GM18502 (cell line): ENCODE measurements at regions not wholly inside any gene's neighbourhood (a gene's known extent, or its start where the extent isn't known, plus 50 kb on each side); places are given as distances from the start of the nearest gene placed in this dataset.

Experiments
- ATAC-seq: cut with Tn5 transposase; IDR thresholded peaks from one replicate; pipeline ENCODE4 v1.9.1; 2021; ENCODE audit warnings: mild to moderate bottlenecking; ENCODE audit not compliant: unreplicated experiment, poor library complexity

DNA sequence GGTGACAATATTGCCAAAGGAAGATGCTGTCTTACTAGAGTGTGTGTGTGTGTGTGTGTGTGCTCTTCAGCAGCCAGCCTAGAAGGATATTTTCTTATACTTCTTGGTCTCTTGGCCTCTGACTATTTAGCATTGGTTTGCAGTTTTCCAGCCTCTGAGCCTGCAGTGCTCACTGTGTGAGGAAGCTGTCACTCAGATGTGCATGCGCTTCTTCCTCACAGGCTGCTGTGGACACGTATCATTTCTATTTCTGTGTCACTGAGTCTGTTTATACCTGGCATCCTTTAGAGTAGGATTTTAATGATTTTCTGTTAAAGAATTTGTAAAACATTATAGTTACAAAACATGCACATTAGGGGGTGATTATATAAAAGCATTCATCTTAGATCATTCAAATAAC, 83.3 kb downstream of the ALDH8A1 start:
- no peak for ATAC-seq

DNA sequence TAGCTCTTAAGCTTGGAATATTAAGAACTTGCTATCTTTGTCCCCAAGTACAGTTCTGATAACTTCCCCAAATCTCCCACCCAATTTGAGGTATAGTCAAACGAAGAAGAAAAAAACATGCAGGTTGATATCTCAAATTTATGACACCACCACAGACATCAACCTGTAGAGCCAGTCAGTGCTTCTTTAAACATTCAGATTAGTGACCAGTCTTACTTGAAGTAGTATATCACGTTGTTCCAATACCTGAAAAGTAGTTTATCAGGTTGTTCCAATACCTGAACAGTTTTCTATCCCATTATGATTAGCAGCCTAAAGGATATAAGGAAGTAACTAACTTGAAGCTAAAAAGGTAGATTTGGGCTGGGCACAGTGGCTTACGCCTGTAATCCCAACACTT, 85.3 kb downstream of the ALDH8A1 start:
- ATAC-seq, result no peak

GRCh38 chr6:134863763-134864510, 86.0 kb downstream of the ALDH8A1 start:
- no peak for ATAC-seq

DNA sequence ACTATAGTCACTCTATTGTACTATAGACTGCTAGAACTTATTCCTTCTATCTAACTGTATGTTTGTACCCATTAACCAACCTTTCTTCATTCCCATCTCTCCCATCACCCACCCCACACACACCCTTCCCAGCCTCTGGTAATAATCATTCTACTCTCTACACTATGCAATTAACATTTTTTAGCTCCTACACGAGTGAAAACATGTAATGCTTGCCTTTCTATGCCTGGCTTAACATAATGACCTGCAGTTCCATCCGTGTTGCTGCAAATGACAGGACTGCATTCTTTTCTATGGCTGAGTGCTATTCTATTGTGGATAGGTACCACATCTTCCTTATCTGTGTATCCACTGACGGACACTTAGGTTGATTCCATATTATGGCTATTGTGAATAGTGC, 95.5 kb downstream of the ALDH8A1 start:
- no peak for ATAC-seq

DNA sequence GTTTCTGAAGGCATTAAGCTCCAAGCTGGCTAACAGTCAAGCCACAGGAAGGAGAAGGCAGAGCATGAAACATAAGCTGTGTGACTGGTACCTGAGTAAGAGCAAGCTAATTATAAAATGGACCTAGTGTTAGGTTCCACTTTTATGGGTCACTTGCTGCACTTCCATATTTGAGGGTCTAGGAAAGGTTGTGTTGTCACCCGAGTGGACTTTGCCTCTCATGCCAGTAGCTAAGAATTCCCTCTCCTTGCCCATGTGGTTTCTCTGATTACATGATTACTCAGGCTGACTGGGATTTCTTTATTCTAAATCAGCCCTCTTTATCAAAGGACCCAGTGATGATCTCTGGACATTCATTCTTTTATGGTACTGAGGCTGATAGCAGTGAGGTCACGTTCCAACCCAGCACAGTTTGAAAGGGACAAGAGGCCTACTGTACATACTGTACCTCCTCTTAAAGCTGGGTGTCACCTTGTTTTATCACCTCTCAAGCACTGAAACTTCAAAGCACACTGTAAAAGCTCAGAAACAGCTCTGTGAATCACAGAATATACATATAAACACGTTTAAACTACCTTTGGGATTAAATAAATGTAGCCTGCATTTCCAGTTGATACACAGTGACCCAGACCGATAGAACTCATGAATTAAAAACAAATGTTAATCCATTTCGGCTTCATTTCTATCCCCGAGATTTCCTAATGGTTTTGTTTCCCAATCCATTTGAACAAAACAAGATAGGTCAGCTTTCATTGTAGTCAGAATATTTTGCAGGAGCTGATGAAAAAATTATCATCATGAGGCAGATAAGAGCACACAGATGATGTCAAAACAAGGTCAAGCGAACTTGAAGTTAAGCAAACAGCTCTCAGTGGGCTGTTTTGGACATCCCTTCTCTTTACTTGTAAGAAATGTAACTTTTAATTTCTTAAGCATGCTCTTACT, 96.5 kb downstream of the ALDH8A1 start:
- no peak for ATAC-seq

GRCh38 chr6:134851548-134851947, 98.4 kb downstream of the ALDH8A1 start:
- ATAC-seq, result no peak

DNA sequence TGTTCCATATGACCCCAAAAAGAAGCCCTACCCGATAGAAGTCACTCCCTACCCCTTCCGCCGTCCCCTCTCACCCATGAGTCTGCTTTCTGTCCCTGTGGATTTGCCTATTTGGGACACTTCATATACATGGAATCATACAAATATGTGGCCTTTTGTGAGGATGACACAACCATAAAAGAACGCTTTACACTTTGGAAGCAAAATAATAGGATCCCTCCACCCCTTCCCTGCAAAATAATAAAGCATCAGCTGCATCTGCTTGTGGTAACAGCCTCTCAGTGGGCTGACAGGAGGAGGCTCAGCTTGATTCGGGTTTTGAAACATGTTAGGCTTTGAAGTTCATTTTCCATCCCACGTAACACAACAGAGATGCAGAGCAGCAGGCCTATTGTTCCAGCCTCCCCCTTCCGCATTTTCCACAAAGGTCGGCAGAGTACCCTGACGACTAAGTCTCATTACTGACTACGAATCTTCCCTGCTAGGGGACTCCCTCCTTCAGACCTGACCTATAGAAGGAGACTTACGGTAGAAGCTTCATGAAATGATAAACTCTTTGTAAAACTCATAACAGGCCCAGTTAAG, 99.1 kb downstream of the ALDH8A1 start:
- no peak for ATAC-seq

- ATAC-seq, result no peak
Measured at GRCh38 chr6:134849920-134850447, 99.9 kb downstream of the ALDH8A1 start.

GRCh38 chr6:134848076-134848475, 101.8 kb downstream of the ALDH8A1 start:
- ATAC-seq, result no peak

- ATAC-seq, result no peak
Measured at GRCh38 chr6:134846865-134847264, 103.0 kb downstream of the ALDH8A1 start.

DNA sequence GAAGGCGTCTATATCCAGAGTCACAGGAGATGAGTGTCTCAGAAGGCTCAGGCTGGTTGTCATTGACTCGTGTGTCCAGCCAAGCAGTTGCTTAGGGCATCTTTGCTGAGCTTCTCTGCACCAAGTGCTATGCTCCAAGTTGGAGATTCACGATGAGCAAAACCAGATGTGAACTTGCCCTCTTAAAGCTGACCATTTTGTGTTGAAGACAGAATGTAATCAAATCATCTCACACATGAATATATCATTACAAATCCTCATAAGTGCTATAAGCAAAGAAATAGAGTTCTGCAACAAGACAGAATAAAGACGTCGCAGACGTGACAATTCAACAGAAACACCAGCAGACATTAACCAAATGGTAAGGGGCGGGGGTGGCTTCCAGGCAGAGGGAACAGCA, 103.9 kb downstream of the ALDH8A1 start:
- no peak for ATAC-seq

GRCh38 chr6:134844120-134844519, 105.8 kb downstream of the ALDH8A1 start:
- no peak for ATAC-seq

GRCh38 chr6:134840086-134840867, 109.6 kb downstream of the ALDH8A1 start:
- ATAC-seq, result no peak

- no peak for ATAC-seq
Measured at GRCh38 chr6:134835993-134836392, 113.9 kb downstream of the ALDH8A1 start.

GRCh38 chr6:134830940-134831339, 119.0 kb downstream of the ALDH8A1 start:
- ATAC-seq, result no peak

DNA sequence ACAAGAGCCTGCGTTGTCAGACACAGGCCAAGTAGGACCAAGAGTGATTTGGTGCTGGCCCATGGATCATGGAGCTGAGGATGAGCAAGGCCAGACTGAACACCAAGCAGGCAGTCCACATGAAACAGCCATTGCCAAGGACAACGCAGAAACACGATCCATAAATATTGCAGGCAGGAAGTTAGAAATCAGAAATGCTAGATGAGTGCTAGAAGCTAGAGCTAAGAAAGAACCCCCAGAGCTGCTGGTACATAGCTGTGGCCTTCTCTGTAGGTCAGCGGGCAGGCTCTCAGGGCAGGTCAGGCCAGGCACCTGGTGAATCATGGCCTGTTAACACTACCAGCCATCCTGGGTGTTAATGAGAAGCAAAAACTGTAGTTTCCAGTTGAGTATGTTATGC, 119.7 kb downstream of the ALDH8A1 start:
- ATAC-seq, result no peak

- no peak for ATAC-seq
Measured at GRCh38 chr6:134828641-134829040, 121.3 kb downstream of the ALDH8A1 start.

DNA sequence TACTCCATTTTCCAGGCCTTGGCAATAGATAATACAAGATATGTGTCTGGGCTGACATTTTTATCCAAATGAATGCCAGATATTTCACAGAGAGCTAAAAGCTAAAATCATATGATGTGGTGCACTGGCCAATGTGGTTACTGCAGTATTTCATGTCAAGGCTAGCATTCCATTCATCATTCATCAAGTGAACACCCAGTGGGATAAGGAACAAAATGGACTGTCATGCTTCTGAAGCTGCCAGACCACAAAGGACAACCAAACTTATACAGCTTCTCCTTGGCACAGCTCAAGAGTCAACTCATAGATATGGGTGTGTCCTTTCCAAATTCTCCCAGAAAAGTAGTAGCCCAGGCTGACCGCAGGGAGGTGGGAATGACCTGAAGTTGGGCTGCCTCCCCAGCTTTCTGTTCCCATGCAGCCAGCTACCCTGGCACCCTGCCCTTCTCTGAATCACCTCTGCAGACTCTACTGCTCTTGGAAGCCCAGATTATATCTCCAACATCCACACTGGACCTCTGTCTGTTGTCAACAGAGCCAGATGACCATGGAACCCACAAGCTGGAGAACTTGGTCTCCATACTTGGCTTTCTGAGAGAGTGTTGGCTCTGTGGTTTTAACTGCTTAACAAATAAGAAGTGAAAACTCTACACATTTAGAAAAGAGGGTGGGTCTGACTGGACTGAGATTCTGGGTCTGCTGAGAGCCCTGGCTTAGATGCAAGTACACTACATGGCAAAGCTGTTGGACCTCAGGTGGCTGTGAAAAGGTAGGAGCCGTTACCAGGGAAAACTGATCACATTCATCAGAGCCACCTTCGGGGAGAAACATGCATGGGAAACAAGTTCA, 122.8 kb downstream of the ALDH8A1 start:
- no peak for ATAC-seq

DNA sequence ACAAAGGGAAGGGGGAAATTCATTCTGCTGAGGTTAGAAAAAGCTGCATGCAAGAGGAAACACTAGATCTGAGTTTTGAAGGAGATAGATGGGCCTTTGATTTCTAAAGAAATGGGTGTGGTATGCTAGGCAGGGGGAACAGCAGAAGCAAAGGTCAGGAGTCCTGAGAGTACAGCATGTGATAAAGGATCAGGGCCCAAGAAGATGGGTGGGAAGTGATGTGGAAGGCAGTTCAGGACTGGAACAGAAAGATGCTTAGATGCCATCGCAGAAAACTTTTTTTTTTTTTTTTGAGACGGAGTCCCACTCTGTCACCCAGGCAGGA, 126.2 kb downstream of the ALDH8A1 start:
- no peak for ATAC-seq
